BE2C (cell line): ENCODE measurements at regions not wholly inside any gene's neighbourhood (a gene's known extent, or its start where the extent isn't known, plus 50 kb on each side); places are given as distances from the start of the nearest gene placed in this dataset.
A peak's percentile ranks its signal among the peaks of the same experiment; 100 is the strongest.
"Not testable (repeated sequence)": the region's sequence is repeated elsewhere in the genome, so short reads cannot be mapped to it uniquely, and the experiment has no call there.

ENCODE experiments used
- DNase-seq: peaks from one replicate; pipeline ENCODE4 v3.0.0-alpha.2; 2020
- H3K27me3 ChIP-seq: fragments of 250-450 bp; sonication (Bioruptor Pico); 2 replicates; pipeline ENCODE4 v1.5.1; 2020; ENCODE audit warnings: mild to moderate bottlenecking
- H3K36me3 ChIP-seq: fragments of 250-450 bp; sonication (Bioruptor Pico); 2 replicates; pipeline ENCODE4 v1.5.1; 2020; ENCODE audit warnings: mild to moderate bottlenecking
- H3K4me1 ChIP-seq: fragments of 250-450 bp; sonication (Bioruptor Pico); 2 replicates; pipeline ENCODE4 v1.5.1; 2020
- H3K4me3 ChIP-seq: 2 replicates; pipeline ENCODE4 v1.5.1; 2011; ENCODE audit warnings: low read depth, low read length
- H3K9me3 ChIP-seq: fragments of 250-450 bp; sonication (Bioruptor Pico); 2 replicates; pipeline ENCODE4 v1.5.1; 2020
- CTCF ChIP-seq: IDR thresholded peaks from 2 replicates; pipeline ENCODE4 v1.5.1; 2012; ENCODE audit warnings: mild to moderate bottlenecking, low read depth, low read length

GRCh38 chr21:5217933-5218332 lies 5303.4 kb upstream of the TPTE start:
- not testable (repeated sequence) for H3K4me3 ChIP-seq, DNase-seq, H3K36me3 ChIP-seq, H3K4me1 ChIP-seq, H3K27me3 ChIP-seq, H3K9me3 ChIP-seq

DNA sequence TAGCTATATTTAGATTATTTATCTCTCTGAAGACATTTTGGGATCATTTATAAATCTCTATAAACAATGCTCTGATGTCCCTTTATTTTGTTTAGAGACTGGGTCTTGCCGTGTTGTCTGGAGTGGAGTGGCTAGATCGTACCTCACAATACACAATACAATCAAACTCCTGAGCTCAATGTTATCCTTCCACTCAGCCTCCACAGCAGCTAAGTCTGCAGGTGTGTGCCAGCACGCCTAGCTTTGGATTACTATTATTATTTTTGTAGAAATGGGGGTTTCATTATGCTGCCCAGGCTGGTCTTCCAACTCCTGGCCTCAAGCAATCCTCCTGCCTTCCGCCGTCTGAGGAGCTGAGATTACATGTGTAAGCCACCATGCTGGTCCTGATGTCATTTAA lies 5301.4 kb upstream of the TPTE start:
- not testable (repeated sequence) for DNase-seq, H3K36me3 ChIP-seq, H3K27me3 ChIP-seq, H3K4me1 ChIP-seq, H3K9me3 ChIP-seq, H3K4me3 ChIP-seq

DNA sequence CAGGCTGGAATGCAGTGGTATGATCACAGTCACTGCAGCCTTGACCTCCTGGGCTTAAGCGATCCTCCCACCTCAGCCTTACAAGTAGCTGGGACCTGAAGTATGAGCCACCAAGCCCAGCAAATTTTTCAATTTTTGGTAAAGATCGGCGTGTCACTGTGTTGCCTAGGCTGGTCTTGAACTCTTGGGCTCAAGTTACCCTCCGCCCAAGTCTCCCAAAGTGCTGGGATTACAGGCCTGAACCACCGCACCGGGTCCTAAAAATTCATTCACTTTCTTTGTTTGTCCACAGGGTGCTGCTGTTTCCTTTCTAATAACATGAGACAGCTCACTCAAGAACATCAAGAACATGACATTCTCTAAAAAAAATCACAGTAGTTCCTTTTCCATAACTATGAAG lies 5300.9 kb upstream of the TPTE start:
- H3K4me3 ChIP-seq, H3K4me1 ChIP-seq, H3K27me3 ChIP-seq, H3K36me3 ChIP-seq, H3K9me3 ChIP-seq, DNase-seq: not testable (repeated sequence)
- TF ChIP-seq CTCF = peak; percentile 14; the same call in 1 of the 2 replicates

DNA sequence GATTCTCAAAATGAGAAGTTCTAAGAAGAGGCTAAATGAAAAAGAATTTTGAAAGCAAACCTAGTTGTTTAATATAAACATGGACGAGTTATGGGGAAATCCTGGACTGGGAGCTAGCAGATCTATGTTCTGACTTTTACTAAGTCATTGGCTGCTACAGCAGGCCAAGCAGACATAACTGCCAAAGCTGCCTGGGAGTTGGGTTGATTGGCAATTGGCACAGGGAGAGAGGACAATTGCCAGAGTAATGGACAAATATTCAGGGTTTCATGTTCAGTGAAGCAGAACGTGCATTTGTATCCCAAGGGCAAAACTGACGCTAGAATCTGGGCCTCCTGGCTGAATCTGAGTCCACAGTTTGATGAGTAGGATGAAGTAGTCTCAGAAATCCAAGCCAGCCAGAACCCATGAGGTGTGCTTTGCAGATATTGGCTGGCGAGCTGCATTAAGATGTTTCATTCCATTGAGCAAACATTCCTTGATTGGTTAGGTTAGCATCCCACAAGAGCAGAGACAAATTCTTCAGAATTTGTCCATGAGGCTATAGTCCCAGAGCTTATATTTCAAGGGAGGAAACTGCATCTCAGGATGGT lies 5299.8 kb upstream of the TPTE start:
- not testable (repeated sequence) for H3K36me3 ChIP-seq, DNase-seq, H3K4me3 ChIP-seq, H3K4me1 ChIP-seq, H3K27me3 ChIP-seq, H3K9me3 ChIP-seq

DNA sequence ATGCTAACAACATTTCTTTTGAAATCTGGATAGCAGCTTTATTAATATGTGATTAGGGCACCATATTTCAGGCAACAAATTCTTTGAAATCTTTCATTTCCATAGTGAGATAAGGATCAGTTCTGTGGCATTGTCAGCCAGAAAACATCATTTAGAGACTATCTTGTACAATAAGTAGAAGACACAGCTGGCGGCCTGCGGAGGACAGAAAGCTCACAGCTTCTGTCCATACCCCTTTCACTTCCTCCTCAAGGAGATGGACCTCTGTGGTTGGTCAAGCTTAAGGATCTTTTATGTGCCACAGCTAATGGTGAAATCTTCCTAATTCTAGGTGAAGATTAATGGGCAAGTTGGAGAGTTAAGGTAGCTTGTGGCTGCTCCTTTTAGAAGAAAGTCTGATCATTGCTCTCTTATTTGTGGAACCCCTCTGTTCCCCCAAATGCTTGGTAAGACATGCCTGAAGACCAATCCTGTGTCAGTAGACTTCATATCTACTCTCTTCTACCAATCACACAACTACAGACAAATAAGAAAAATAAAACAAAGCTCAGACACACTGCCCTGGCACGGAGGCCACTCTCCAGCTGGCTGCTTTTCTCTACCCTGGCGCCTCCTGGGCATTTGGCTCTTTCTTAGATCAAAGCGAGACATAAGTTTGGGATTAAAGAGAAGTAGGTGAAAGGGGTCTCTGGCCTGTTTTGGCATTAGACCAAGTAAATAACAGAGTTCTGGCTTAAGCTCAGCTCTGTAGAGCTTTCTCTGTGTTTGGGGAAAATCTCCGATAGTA lies 5298.2 kb upstream of the TPTE start:
- not testable (repeated sequence) for H3K4me3 ChIP-seq, H3K4me1 ChIP-seq, H3K9me3 ChIP-seq, DNase-seq, H3K27me3 ChIP-seq, H3K36me3 ChIP-seq

GRCh38 chr21:5224156-5224555 lies 5297.2 kb upstream of the TPTE start:
- not testable (repeated sequence) for H3K4me1 ChIP-seq, DNase-seq, H3K4me3 ChIP-seq, H3K36me3 ChIP-seq, H3K9me3 ChIP-seq, H3K27me3 ChIP-seq

DNA sequence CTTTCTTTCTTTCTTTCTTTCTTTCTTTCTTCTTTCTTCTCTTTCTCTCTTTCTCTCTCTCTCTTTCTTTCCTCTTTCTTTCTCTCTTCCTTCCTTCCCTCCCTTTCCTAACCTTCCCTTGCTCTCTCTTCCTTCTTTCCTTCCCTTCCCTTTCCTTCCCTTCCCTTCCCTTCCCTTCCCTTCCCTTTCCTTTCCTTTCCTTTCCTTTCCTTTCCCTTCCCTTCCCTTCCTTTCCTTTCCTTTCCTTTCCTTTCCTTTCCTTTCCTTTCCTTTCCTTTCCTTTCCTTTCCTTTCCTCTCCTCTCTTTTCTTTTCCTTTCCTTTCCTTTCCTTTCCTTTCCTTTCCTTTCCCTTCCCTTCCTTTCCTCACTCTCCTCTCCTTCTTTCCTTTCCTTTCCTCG lies 5294.1 kb upstream of the TPTE start:
- not testable (repeated sequence) for DNase-seq, H3K4me3 ChIP-seq, H3K4me1 ChIP-seq, H3K36me3 ChIP-seq, H3K27me3 ChIP-seq, H3K9me3 ChIP-seq

DNA sequence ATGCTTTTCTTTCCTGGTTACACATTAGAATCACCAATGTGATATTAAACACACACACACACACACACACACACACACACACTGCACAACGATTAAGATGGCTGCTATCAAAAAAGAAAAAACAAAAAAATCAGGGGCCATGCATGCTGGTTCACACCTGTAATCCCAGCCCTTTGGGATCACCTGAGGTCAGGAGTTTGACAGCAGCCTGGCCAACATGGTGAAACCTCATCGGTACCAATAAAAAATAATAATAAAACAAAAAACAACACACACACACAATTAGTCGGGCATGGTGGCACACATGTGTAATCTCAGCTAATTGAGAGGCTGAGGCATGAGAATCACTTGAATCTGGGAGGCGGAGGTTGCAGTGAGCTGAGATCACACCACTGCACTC lies 5290.8 kb upstream of the TPTE start:
- not testable (repeated sequence) for DNase-seq, H3K4me1 ChIP-seq, H3K9me3 ChIP-seq, H3K4me3 ChIP-seq, H3K27me3 ChIP-seq, H3K36me3 ChIP-seq

DNA sequence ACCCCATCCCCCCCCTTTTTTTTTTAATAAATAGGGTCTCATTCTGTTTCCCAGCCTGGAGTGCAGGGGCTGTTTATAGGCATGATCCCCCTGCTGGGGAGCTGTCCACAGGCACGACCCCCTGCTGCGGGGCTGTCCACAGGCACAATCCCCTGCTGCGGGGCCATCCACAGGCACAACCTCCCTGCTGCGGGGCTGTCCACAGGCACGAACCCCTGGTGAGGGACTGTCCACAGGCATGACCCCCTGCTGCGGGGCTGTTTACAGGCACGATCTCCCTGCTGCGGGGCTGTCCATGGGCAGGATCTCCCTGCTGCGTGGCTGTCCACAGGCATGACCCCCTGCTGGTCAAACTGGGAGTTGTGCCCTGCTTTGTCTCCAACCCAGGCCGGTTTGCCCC lies 5290.1 kb upstream of the TPTE start:
- not testable (repeated sequence) for H3K9me3 ChIP-seq, H3K27me3 ChIP-seq, H3K4me1 ChIP-seq, H3K36me3 ChIP-seq, H3K4me3 ChIP-seq, DNase-seq

DNA sequence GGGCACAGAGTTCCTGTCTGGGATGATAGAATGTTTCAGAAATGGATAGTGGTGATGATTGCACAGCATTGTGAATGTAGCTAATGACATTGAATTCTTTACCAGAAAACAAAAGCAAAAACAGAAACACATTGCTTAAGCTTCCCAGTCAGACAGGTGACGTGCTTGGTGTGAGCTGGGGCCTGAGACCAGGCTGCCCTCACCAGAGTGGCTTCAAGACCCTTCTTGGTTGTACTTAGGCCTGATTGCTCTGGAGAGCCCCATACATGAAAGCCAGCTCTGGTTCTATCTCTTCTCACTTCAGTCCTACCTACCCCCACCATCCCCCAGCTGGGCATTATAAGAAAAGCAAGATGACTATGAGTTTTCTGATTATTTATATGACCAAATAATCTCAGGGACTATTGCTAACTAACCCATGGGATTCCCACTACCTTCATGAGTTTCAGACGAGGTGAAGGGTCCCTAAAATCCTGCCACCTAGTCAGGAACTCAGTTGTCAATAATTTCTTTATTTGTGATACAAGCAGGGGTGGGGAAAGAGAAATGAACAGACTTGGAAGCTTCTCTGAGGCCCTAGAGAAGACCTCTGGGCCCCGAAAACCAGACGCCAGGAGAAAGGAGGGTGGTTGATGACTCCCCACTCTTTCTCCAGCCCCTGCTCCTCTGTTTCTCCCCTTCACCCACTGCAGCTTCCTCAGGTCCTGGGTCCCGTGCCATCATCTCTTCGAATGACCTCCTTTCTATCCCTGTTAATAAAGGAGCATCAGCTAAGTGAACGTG lies 5289.0 kb upstream of the TPTE start:
- not testable (repeated sequence) for H3K4me1 ChIP-seq, H3K9me3 ChIP-seq, DNase-seq, H3K36me3 ChIP-seq, H3K27me3 ChIP-seq, H3K4me3 ChIP-seq

DNA sequence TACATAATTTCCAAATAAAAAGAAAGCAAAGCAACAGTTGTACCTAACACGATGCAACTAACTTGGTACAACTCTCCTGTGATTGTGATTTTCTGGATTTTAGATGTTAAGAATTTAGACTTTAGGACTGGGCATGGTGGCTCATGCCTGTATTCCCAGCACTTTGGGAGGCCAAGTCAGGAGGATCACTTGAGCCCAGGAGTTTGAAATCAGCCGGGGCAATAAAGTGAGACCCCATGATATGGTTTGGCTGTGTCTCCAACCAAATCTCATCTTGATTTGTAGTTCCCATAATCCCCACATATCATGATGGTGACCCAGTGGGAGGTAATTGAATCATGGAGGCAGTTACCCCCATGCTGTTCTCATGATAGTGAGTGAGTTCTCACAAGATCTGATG lies 5285.6 kb upstream of the TPTE start:
- H3K4me3 ChIP-seq, H3K27me3 ChIP-seq, H3K4me1 ChIP-seq, H3K9me3 ChIP-seq, DNase-seq, H3K36me3 ChIP-seq: not testable (repeated sequence)

- DNase-seq, H3K4me3 ChIP-seq, H3K36me3 ChIP-seq, H3K9me3 ChIP-seq, H3K4me1 ChIP-seq, H3K27me3 ChIP-seq: not testable (repeated sequence)
Measured at GRCh38 chr21:5236846-5237675, 5284.3 kb upstream of the TPTE start.

- H3K9me3 ChIP-seq, DNase-seq, H3K4me3 ChIP-seq: not testable (repeated sequence)
Measured at GRCh38 chr21:5240521-5240920, 5280.9 kb upstream of the TPTE start.

GRCh38 chr21:5242732-5243131 lies 5278.7 kb upstream of the TPTE start:
- H3K9me3 ChIP-seq, H3K4me3 ChIP-seq, H3K4me1 ChIP-seq, H3K36me3 ChIP-seq, H3K27me3 ChIP-seq, DNase-seq: not testable (repeated sequence)

More at GRCh38 chr21:5240521-5240920, 5280.9 kb upstream of the TPTE start:
- not testable (repeated sequence) for H3K27me3 ChIP-seq, H3K4me1 ChIP-seq, H3K36me3 ChIP-seq
